Naive B cell (primary cell): ENCODE measurements at regions not wholly inside any gene's neighbourhood (a gene's known extent, or its start where the extent isn't known, plus 50 kb on each side); places are given as distances from the start of the nearest gene placed in this dataset.

Experiments used
- ATAC-seq, 2 donors: fragments of 150-1000 bp; cut with Tn5 transposase; 2 replicates each; pipeline ENCODE4 v1.10.0; 2021; ENCODE audit warnings: low read depth in 2 of 2, mild to moderate bottlenecking in 2 of 2, moderate library complexity in 2 of 2
- DNase-seq: peaks from one replicate; pipeline ENCODE4 v3.0.0; 2022
- H3K27ac Mint-ChIP-seq, 6 donors: one replicate each; pipeline ENCODE4 v1.8.0; 2020 to 2022; ENCODE audit warnings: mild to moderate bottlenecking in 6 of 6, mixed read lengths in 6 of 6, moderate library complexity in 5 of 6, inconsistent platforms in 2 of 6
- H3K27me3 Mint-ChIP-seq, 3 donors: one replicate each; pipeline ENCODE4 v1.8.0; 2021 to 2022; ENCODE audit warnings: mixed read lengths in 3 of 3, mild to moderate bottlenecking in 1 of 3
- H3K36me3 Mint-ChIP-seq, 2 donors: one replicate each; pipeline ENCODE4 v1.8.0; 2020 to 2022; ENCODE audit warnings: mixed read lengths in 2 of 2, inconsistent platforms in 1 of 2, mild to moderate bottlenecking in 1 of 2
- H3K4me1 Mint-ChIP-seq, 3 donors: one replicate each; pipeline ENCODE4 v1.8.0; 2020 to 2022; ENCODE audit warnings: mixed read lengths in 3 of 3, inconsistent platforms in 1 of 3, mild to moderate bottlenecking in 1 of 3, moderate library complexity in 1 of 3
- H3K4me3 Mint-ChIP-seq, 8 donors: one replicate each; pipeline ENCODE4 v1.8.0; 2020 to 2022; ENCODE audit warnings: mild to moderate bottlenecking in 8 of 8, mixed read lengths in 8 of 8, moderate library complexity in 8 of 8, inconsistent platforms in 2 of 8
- H3K9me3 Mint-ChIP-seq, 7 donors: one replicate each; pipeline ENCODE4 v1.8.0; 2020 to 2022; ENCODE audit warnings: mixed read lengths in 7 of 7, mild to moderate bottlenecking in 5 of 7, inconsistent platforms in 2 of 7, moderate library complexity in 1 of 7

DNA sequence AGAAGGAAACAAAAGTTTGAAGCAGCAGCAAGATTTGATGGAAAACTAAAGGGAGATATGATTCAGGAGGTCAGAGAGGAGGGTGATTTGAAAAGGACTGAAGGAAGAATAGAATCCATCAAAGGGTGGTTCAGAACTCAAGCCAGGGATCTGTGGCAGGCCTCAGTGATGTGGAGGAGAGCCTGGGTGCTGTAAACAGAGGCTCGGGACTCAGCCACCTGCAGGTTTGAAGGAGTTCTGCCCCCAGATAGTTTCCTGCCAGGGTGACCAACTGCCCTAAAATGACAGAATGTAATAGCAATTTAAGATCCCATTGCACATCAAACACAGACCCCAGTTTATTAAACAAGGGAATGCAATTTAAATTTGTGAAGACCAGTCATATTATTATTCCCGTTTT lies 204.0 kb upstream of the FAT1 start:
- H3K4me1 Mint-ChIP-seq: no peaks in the 10 kb centered on the region
- H3K9me3 Mint-ChIP-seq: peaks cover 0 to 10% (median 8%) of the 10 kb centered on the region in 7 donors
- ATAC-seq (no peak), DNase-seq (no peak)
- H3K27me3 Mint-ChIP-seq: no peaks in the 10 kb centered on the region
- no peak overlapping the region for H3K4me3 Mint-ChIP-seq
- no peak overlapping the region for H3K27ac Mint-ChIP-seq
- peaks cover 0 to 3% of the 10 kb centered on the region in 2 donors for H3K36me3 Mint-ChIP-seq

DNA sequence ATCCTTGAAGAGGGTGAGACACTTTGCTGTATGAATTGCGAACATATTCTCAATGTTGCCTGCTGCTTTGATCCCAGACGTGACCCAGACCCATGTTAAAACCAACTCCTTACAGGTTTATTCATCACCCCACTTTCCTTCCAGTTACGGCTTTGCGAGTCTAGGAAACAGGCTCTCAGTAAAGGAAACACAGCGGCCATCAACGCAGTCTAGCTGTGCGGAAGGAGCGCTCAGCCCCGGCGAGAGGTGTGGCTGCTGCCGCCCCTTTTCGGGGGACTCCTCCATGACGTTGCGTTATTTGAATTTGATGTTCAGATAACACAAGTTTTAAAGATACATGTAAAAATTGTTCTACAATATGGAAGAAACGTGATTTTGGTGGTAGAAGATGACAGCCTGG lies 206.4 kb upstream of the FAT1 start:
- Mint-ChIP-seq H3K27ac (no peak overlapping the region), H3K4me3 (no peak overlapping the region)

DNA sequence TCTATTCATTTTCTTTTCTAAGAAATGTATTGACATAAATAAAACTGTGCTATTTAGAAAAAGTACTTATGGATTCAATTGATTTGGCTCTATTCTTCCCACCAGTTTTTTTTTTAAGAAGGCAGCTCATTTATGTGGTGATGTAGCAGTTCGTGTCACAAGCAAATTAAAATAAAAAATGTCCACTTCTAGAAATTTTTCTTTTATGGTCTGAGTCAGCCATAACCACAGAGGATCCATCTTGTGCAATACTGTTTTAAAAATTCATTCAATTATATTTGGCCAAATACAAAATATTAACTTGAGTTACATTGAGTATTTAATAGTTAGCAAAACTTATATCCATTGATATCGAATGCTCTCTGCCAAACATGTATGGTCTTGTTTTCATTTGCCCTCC lies 207.9 kb upstream of the FAT1 start:
- H3K36me3 Mint-ChIP-seq: peaks cover 0 to 3% of the 10 kb centered on the region in 2 donors
- H3K9me3 Mint-ChIP-seq: peaks cover 0 to 12% (median 4%) of the 10 kb centered on the region in 7 donors
- no peak overlapping the region for H3K4me3 Mint-ChIP-seq
- no peak for DNase-seq
- H3K27me3 Mint-ChIP-seq: no peaks in the 10 kb centered on the region
- H3K4me1 Mint-ChIP-seq: no peaks in the 10 kb centered on the region
- H3K27ac Mint-ChIP-seq: no peak overlapping the region
- ATAC-seq: no peak

More for the DNA sequence above, 206.4 kb upstream of the FAT1 start:
- Mint-ChIP-seq H3K27me3 (no peaks in the 10 kb centered on the region), H3K9me3 (peaks cover 0 to 10% (median 4%) of the 10 kb centered on the region in 7 donors), H3K4me1 (no peaks in the 10 kb centered on the region), H3K36me3 (peaks cover 0 to 3% of the 10 kb centered on the region in 2 donors)
- ATAC-seq (no peak), DNase-seq (no peak)

DNA sequence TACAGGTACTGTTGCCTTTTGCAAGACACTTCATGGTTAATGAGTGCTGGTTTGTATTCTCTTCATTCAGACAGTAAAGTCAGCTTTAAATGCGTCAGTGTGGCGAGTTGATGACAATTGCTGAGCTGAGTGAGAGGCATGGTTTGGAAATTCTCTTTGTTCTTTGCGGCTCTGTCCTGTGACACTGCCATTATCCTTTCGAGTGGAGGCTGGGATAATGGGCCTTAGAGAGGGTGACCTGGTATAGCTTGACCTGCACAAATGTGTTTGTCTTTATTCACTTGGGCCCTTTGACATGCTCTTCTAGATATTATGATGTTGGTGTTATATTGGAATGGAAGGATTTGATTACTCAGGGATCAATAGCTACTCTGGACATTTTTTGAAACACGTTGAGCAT lies 208.5 kb upstream of the FAT1 start:
- H3K27me3 Mint-ChIP-seq: no peaks in the 10 kb centered on the region
- no peaks in the 10 kb centered on the region for H3K4me1 Mint-ChIP-seq
- no peak overlapping the region for H3K4me3 Mint-ChIP-seq
- H3K36me3 Mint-ChIP-seq: peaks cover 0 to 3% of the 10 kb centered on the region in 2 donors
- ATAC-seq (no peak), DNase-seq (no peak)
- H3K27ac Mint-ChIP-seq: no peak overlapping the region
- H3K9me3 Mint-ChIP-seq: peaks cover 0 to 12% (median 5%) of the 10 kb centered on the region in 7 donors

DNA sequence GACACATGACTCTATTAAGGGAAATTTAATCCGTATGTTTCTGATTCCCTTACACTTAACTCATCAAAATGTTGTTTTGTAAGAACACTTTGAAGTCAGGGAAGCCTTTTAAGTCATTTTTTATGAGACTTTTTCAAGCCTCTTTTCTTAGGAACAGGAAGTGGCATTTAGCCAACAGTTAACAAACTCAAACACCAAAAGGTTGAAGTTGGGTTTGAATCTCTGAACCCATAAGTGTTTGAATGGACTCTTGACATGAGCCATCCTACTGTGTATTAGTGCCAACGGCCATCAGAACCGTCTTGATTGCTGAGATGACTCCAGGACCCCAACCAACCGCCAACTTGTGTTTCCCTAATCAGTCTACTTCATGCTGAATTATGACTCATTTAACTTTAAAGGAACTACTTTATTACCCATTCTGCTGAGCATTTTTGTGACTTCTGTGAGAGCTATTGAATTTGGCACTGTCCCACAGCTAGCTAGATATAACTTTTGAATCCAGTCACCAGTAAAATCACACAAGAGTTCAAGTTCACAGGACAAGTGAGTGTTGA lies 209.1 kb upstream of the FAT1 start:
- H3K36me3 Mint-ChIP-seq: peaks cover 0 to 3% of the 10 kb centered on the region in 2 donors
- H3K27ac Mint-ChIP-seq: no peak overlapping the region
- H3K4me1 Mint-ChIP-seq: no peaks in the 10 kb centered on the region
- no peak for DNase-seq
- no peak overlapping the region for H3K4me3 Mint-ChIP-seq
- ATAC-seq: no peak
- no peaks in the 10 kb centered on the region for H3K27me3 Mint-ChIP-seq
- peaks cover 0 to 12% (median 5%) of the 10 kb centered on the region in 7 donors for H3K9me3 Mint-ChIP-seq

DNA sequence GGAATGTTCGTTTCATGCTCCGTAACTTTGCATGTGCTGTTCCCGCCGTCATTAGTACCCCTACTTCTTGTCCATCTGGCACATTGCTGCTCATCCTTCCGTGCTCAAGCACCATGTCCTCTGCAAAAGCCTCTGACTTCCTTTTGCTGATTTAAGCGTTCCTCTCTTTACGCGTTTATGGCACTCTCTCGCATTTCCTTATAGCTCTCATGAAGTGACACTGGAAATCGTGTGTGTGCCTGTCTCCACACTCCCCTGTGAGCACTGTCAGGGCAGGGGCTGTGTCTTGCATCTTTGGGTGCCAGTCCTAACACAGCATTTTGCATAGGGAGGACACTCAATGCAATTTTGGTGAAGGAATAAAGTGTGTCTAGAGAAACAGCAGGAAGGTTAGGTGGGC lies 210.6 kb upstream of the FAT1 start:
- no peaks in the 10 kb centered on the region for H3K4me1 Mint-ChIP-seq
- peak overlapping the region in 1 of 6 donors; percentile 14 for H3K27ac Mint-ChIP-seq
- DNase-seq (no peak), ATAC-seq (no peak)
- H3K36me3 Mint-ChIP-seq: peaks cover 0 to 3% of the 10 kb centered on the region in 2 donors
- H3K9me3 Mint-ChIP-seq: peaks cover 0 to 11% (median 9%) of the 10 kb centered on the region in 7 donors
- H3K4me3 Mint-ChIP-seq: no peak overlapping the region
- H3K27me3 Mint-ChIP-seq: no peaks in the 10 kb centered on the region

DNA sequence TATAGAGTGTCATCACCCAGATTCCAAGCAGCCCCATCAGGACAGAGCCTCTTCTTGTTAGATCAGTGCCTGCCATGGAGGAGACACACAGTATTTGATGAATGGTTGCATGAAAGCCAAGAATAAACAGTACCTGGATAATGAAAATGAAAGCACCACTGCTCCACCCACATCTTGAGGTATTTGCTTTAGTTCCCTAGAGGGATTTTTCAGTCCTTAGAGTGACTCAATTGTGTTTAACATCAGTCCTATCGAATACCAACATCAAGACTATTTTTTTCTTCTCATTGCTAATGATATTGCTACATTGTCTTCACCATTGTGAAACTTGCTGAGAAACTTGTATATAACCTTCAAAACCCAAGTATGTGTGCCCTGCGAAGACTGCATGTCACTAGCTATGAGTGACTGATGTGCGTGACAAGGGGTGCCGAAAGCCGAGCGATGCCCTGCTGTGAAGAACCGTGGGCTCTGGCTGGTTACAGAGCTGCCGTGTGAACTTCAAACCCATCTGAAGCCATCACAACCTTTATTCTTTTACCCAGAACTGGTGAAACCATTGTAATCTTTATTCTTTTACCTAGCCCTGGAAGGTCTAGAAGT lies 211.3 kb upstream of the FAT1 start:
- no peak overlapping the region for H3K4me3 Mint-ChIP-seq
- no peaks in the 10 kb centered on the region for H3K27me3 Mint-ChIP-seq

DNA sequence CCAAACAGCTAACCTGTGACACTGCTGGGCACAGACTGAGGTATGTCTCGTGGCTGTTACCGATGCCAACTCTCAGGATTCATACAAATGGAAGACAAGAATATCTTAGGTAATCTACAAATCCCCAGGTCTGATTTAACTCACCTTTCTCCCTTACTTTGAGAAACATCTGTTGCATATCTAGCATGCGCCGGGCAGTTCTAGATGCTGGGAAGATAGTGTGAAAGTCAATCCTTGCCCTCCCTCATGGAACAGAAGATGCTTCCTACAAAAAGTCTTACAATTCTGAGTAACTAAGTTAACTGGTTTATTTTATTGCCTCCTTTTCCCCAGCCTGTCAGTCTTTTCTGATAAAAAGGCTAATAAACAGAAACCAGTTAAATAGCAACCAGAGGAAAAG lies 212.2 kb upstream of the FAT1 start:
- Mint-ChIP-seq H3K27me3 (no peaks in the 10 kb centered on the region), H3K9me3 (peaks cover 0 to 11% (median 4%) of the 10 kb centered on the region in 7 donors), H3K4me1 (no peaks in the 10 kb centered on the region), H3K36me3 (no peaks in the 10 kb centered on the region), H3K4me3 (no peak overlapping the region), H3K27ac (no peak overlapping the region)
- ATAC-seq: no peak
- DNase-seq: no peak

More for the DNA sequence above, 211.3 kb upstream of the FAT1 start:
- ATAC-seq (no peak), DNase-seq (no peak)
- peaks cover 0 to 2% of the 10 kb centered on the region in 2 donors for H3K36me3 Mint-ChIP-seq
- no peaks in the 10 kb centered on the region for H3K4me1 Mint-ChIP-seq
- H3K27ac Mint-ChIP-seq: no peak overlapping the region
- peaks cover 0 to 11% (median 6%) of the 10 kb centered on the region in 7 donors for H3K9me3 Mint-ChIP-seq

DNA sequence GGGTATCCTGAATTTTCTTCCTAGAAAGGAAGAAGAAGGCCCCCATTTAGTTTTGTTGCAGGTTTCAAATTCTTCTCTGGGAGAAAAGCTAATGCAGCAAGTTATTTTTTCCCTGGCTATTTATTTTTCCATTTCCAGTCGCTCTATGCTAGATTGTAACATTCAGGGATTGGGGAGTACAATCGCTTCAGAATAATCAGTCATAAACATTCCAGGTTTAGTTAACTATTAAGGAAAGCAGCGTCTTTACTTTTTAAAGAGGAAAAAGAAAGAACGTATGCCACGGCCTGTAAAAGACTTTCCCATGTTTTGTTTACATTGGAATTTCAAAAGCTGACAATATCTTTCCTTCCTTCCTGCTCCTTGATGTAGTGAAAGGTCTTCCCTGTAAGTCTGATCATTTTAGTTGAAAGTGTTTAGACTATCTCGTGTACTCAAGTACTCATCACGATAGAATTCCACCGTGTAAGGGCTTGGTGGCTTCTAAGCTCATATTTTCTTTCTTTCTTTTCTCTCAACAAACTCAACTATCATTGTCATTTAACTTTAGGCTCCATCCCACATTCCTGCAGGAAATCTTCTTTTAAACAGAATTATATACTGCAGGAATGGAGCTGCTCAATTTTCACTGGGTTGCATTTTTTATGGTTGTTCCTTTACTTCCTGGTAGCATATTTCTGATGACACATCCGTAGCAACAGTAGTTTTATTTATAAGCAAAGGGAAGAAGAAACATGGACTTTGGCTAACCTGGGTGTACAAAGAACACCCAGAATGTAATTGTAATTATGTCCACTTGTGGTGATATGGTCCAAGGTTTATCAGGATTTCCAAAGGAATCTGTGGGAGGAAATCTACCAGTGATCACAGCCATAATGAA lies 213.1 kb upstream of the FAT1 start:
- no peak for DNase-seq
- Mint-ChIP-seq H3K27ac (no peak overlapping the region), H3K4me3 (no peak overlapping the region), H3K9me3 (peaks cover 0 to 11% (median 4%) of the 10 kb centered on the region in 7 donors), H3K36me3 (no peaks in the 10 kb centered on the region), H3K27me3 (no peaks in the 10 kb centered on the region), H3K4me1 (no peaks in the 10 kb centered on the region)
- no peak for ATAC-seq

DNA sequence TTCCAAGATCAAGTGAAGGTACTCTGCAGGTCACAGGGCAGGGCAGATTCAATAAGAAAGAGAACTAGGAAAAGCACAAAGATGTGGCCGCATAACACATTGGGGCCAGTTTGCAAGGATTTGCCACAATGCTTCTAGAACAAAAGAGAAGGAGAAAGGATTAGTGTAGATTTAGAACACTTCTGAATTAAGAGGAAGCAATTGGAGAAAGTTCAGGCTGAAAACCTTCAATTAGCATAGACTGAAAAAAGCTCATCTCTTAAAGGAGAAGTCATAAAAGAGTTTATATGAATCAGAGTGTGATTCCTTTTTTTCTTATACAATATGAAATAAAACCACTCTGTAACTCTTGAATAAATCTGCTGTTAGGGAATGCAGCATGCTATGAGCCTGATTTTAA lies 215.6 kb upstream of the FAT1 start:
- Mint-ChIP-seq H3K4me1 (no peaks in the 10 kb centered on the region), H3K27me3 (no peaks in the 10 kb centered on the region), H3K9me3 (peaks cover 0 to 20% (median 5%) of the 10 kb centered on the region in 7 donors), H3K4me3 (no peak overlapping the region), H3K27ac (no peak overlapping the region), H3K36me3 (no peaks in the 10 kb centered on the region)
- DNase-seq (no peak), ATAC-seq (no peak)

DNA sequence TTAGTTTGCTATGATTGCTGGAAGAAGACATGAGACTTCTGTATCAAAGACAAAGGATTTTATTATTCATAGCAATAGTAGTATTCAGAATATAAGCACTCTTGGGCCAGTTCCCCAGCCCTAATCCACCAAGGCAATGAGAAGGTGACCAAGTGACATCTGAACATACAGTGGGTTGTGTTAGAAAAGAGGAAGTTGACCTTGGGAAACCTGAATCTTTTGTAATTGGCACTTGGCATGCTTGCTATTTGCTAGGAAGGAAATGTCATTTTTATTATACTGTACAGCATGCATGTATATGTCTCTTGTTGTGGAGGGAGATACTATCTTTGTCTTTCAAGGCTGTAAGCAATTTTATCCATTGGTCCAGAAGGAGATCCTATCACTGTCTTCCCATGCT lies 216.1 kb upstream of the FAT1 start:
- no peaks in the 10 kb centered on the region for H3K27me3 Mint-ChIP-seq
- ATAC-seq: no peak
- no peak overlapping the region for H3K4me3 Mint-ChIP-seq

DNA sequence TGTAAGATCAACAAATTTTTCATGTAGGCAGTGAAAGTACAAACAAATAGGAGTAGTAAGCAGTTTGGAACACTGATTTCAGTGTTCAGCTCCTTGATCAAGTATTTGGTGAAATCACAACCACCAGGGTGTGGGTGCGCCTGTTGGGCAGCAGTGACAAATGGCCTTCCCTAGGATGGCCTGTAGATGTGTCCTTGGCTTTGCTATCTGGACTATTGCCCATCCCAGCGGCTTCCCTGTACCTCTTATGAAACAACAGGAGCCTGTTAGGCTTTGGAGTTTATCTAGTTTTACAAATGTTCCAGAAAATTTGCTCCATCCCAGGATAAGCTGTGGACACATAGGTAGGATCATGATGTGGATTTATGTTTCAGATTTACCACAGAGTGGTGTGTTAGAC lies 216.8 kb upstream of the FAT1 start:
- no peak for DNase-seq
- Mint-ChIP-seq H3K4me3 (no peak overlapping the region), H3K27me3 (no peaks in the 10 kb centered on the region), H3K36me3 (no peaks in the 10 kb centered on the region), H3K4me1 (no peaks in the 10 kb centered on the region), H3K9me3 (peaks cover 0 to 28% (median 2%) of the 10 kb centered on the region in 7 donors), H3K27ac (no peak overlapping the region)
- no peak for ATAC-seq

More for the DNA sequence above, 216.1 kb upstream of the FAT1 start:
- Mint-ChIP-seq H3K4me1 (no peaks in the 10 kb centered on the region), H3K27ac (no peak overlapping the region), H3K9me3 (peaks cover 0 to 25% (median 5%) of the 10 kb centered on the region in 7 donors), H3K36me3 (no peaks in the 10 kb centered on the region)
- DNase-seq: no peak

DNA sequence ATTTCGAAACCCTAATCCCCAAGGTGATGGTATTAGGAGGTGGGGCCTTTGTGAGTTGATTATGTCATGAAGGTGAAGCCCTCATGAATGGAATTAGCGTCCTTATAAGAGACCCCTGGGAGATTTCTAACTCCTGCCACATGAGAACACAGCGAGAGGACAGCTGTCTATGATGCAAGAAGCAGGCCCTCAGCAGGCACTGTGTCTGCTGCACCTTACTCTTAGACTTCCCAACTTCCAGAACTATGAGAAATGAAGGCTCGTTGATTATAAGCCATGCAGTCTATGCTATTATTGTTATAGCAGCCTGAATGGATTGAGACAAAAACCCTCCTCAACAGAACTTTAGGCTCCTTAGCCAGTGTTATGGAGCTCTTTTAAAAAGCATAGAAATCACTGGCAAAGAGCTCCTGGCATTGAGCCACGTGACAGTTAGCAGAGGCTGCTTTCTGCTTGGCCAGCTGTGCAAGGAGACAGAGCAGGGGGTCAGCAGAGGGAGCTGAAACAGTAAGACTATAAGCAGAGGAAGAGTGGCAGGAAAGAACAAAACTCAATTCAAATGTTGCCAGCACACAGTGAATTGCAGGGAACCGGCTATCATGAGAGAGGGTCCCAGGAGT lies 219.2 kb upstream of the FAT1 start:
- Mint-ChIP-seq H3K4me1 (no peaks in the 10 kb centered on the region), H3K4me3 (no peak overlapping the region), H3K27ac (no peak overlapping the region), H3K36me3 (no peaks in the 10 kb centered on the region), H3K27me3 (no peaks in the 10 kb centered on the region), H3K9me3 (peaks cover 0 to 31% (median 4%) of the 10 kb centered on the region in 7 donors)
- no peak for ATAC-seq
- no peak for DNase-seq
